ENCODE measurements at regions not wholly inside any gene's neighbourhood (a gene's known extent, or its start where the extent isn't known, plus 50 kb on each side); places are given as distances from the start of the nearest gene placed in this dataset.
A peak's percentile ranks its signal among the peaks of the same experiment; 100 is the strongest.

- Histone ChIP-seq H4K20me1 (ENCODE audit: insufficient read depth, low read length) (no peaks in the 10 kb centered on the region), H3K9me3 (replicated peaks in 1 of 2; ENCODE audit: control insufficient read depth in 1 of 2, insufficient read depth in 1 of 2, low read length in 2 of 2) (no peaks in the 10 kb centered on the region), H2AFZ (ENCODE audit: insufficient read depth, low read depth, low read length, poor library complexity, severe bottlenecking) (no peak overlapping the region), H3K4me2 (replicated peaks; ENCODE audit: extremely low read depth, low read length, poor library complexity, severe bottlenecking) (no peak overlapping the region), H3K27ac (ENCODE audit: low read depth in 1 of 2, low read length in 2 of 2) (no peak overlapping the region), H3K79me2 (ENCODE audit: insufficient read depth, low read length) (no peaks in the 10 kb centered on the region), H3K4me1 (ENCODE audit: control insufficient read depth in 1 of 2, insufficient read depth in 2 of 2, low read length in 2 of 2) (no peaks in the 10 kb centered on the region), H3K9ac (ENCODE audit: insufficient read depth, low read length, poor library complexity, severe bottlenecking) (no peak overlapping the region), H3K4me3 (replicated peaks in 1 of 3; ENCODE audit: low read depth in 2 of 3, low read length in 3 of 3) (no peak overlapping the region), H3K27me3 (ENCODE audit: control insufficient read depth in 2 of 2, insufficient read depth in 2 of 2, low read length in 2 of 2) (no peaks in the 10 kb centered on the region), H3K36me3 (replicated peaks in 1 of 2; ENCODE audit: control insufficient read depth in 1 of 2, insufficient read depth in 2 of 2, low read length in 2 of 2) (no peaks in the 10 kb centered on the region)
- Mint-ChIP-seq H3K36me3 (no peaks in the 10 kb centered on the region), H3K4me1 (no peaks in the 10 kb centered on the region), H3K27ac (peak overlapping the region in 1 of 7 donors; percentile 11), H3K27me3 (ENCODE audit: low read depth in 3 of 3) (no peaks in the 10 kb centered on the region), H3K4me3 (no peak overlapping the region), H3K9me3 (no peaks in the 10 kb centered on the region)
- DNase-seq: no peak
- TF ChIP-seq CTCF (IDR thresholded peaks at IDR 0.05): no peak
- intact Hi-C loops (cut with micrococcal nuclease): no loop called here
- WGBS (ENCODE audit: insufficient coverage): 71% methylated on average over 1 of the region's 3 CpGs
Measured at GRCh38 chr6:90892271-90892670, 305.4 kb upstream of the MAP3K7 start.

- Histone ChIP-seq H3K27me3 (ENCODE audit: control insufficient read depth in 2 of 2, insufficient read depth in 2 of 2, low read length in 2 of 2) (no peaks in the 10 kb centered on the region), H3K4me2 (replicated peaks; ENCODE audit: extremely low read depth, low read length, poor library complexity, severe bottlenecking) (no peak overlapping the region), H3K9ac (ENCODE audit: insufficient read depth, low read length, poor library complexity, severe bottlenecking) (no peak overlapping the region), H3K27ac (ENCODE audit: low read depth in 1 of 2, low read length in 2 of 2) (no peak overlapping the region), H3K4me3 (replicated peaks in 1 of 3; ENCODE audit: low read depth in 2 of 3, low read length in 3 of 3) (no peak overlapping the region), H3K79me2 (ENCODE audit: insufficient read depth, low read length) (no peaks in the 10 kb centered on the region), H3K4me1 (ENCODE audit: control insufficient read depth in 1 of 2, insufficient read depth in 2 of 2, low read length in 2 of 2) (no peaks in the 10 kb centered on the region), H2AFZ (ENCODE audit: insufficient read depth, low read depth, low read length, poor library complexity, severe bottlenecking) (no peak overlapping the region), H3K36me3 (replicated peaks in 1 of 2; ENCODE audit: control insufficient read depth in 1 of 2, insufficient read depth in 2 of 2, low read length in 2 of 2) (no peaks in the 10 kb centered on the region), H4K20me1 (ENCODE audit: insufficient read depth, low read length) (no peaks in the 10 kb centered on the region), H3K9me3 (replicated peaks in 1 of 2; ENCODE audit: control insufficient read depth in 1 of 2, insufficient read depth in 1 of 2, low read length in 2 of 2) (no peaks in the 10 kb centered on the region)
- WGBS (ENCODE audit: insufficient coverage): no CpG with 5 or more reads among the region's 5 CpGs
- Mint-ChIP-seq H3K9me3 (no peaks in the 10 kb centered on the region), H3K4me1 (no peaks in the 10 kb centered on the region), H3K4me3 (no peak overlapping the region), H3K36me3 (no peaks in the 10 kb centered on the region), H3K27me3 (ENCODE audit: low read depth in 3 of 3) (no peaks in the 10 kb centered on the region), H3K27ac (no peak overlapping the region)
- TF ChIP-seq CTCF (IDR thresholded peaks at IDR 0.05): no peak
- intact Hi-C loops (cut with micrococcal nuclease): no loop called here
- no peak for DNase-seq
Measured at GRCh38 chr6:90891355-90891754, 304.5 kb upstream of the MAP3K7 start.
